ENCODE measurements at regions not wholly inside any gene's neighbourhood (a gene's known extent, or its start where the extent isn't known, plus 50 kb on each side); places are given as distances from the start of the nearest gene placed in this dataset.

DNA sequence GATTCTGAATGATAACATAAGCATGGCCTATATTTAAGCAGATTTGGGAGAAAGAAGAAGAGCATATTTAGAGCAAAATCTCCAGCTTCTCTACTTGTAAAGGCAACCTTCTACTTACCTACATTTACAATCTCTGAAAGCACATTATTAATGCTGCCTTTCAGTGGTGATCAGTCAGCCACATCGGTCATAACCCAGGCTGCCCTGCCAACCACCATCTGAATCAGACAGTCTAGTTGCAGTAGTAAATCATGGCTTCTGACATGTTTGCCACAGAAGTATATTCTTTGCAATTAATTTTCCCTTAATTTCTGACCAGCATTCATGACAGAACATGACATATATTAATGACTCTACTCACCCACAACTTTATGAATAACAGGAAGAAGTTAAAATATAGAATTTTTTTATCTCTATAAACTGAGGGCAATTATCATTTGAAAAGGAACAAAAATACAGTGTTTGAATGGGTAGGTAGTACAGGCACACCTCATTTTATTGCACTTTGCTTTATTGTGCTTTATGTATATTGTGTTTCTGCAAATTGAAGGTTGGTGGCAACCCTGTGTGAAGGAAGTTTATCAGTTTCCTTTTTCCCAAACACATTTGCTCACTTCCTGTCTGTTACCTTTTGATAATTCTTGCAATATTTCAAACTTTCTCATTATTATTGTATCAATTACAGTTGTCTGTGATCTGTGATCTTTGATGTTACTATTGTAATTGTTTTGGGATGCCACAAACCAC, 531.6 kb upstream of the CHAC2 start:
- no peak for TF ChIP-seq FOXS1 (CRISPR knock-in tag; IDR thresholded peaks at IDR 0.05)
- TF ChIP-seq, protein P1, sequence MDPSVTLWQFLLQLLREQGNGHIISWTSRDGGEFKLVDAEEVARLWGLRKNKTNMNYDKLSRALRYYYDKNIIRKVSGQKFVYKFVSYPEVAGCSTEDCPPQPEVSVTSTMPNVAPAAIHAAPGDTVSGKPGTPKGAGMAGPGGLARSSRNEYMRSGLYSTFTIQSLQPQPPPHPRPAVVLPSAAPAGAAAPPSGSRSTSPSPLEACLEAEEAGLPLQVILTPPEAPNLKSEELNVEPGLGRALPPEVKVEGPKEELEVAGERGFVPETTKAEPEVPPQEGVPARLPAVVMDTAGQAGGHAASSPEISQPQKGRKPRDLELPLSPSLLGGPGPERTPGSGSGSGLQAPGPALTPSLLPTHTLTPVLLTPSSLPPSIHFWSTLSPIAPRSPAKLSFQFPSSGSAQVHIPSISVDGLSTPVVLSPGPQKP (IDR thresholded peaks at IDR 0.05; ENCODE audit: low read depth, low read length) = no peak
- TF ChIP-seq, protein P2, sequence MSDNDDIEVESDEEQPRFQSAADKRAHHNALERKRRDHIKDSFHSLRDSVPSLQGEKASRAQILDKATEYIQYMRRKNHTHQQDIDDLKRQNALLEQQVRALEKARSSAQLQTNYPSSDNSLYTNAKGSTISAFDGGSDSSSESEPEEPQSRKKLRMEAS (IDR thresholded peaks at IDR 0.05) = no peak
- TF ChIP-seq FOSB (CRISPR knock-in tag; IDR thresholded peaks at IDR 0.05) = no peak
- no peak for TF ChIP-seq RFX5 (IDR thresholded peaks at IDR 0.05)
- TF ChIP-seq, protein P3, sequence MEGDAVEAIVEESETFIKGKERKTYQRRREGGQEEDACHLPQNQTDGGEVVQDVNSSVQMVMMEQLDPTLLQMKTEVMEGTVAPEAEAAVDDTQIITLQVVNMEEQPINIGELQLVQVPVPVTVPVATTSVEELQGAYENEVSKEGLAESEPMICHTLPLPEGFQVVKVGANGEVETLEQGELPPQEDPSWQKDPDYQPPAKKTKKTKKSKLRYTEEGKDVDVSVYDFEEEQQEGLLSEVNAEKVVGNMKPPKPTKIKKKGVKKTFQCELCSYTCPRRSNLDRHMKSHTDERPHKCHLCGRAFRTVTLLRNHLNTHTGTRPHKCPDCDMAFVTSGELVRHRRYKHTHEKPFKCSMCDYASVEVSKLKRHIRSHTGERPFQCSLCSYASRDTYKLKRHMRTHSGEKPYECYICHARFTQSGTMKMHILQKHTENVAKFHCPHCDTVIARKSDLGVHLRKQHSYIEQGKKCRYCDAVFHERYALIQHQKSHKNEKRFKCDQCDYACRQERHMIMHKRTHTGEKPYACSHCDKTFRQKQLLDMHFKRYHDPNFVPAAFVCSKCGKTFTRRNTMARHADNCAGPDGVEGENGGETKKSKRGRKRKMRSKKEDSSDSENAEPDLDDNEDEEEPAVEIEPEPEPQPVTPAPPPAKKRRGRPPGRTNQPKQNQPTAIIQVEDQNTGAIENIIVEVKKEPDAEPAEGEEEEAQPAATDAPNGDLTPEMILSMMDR (IDR thresholded peaks at IDR 0.05) = no peak
- TF ChIP-seq HOXA7 (CRISPR knock-in tag; IDR thresholded peaks at IDR 0.05) = no peak
- no peak for TF ChIP-seq ZNF302 (CRISPR knock-in tag; IDR thresholded peaks at IDR 0.05)
- no peak for TF ChIP-seq HOXB5 (CRISPR knock-in tag; IDR thresholded peaks at IDR 0.05)
- TF ChIP-seq, protein P4, sequence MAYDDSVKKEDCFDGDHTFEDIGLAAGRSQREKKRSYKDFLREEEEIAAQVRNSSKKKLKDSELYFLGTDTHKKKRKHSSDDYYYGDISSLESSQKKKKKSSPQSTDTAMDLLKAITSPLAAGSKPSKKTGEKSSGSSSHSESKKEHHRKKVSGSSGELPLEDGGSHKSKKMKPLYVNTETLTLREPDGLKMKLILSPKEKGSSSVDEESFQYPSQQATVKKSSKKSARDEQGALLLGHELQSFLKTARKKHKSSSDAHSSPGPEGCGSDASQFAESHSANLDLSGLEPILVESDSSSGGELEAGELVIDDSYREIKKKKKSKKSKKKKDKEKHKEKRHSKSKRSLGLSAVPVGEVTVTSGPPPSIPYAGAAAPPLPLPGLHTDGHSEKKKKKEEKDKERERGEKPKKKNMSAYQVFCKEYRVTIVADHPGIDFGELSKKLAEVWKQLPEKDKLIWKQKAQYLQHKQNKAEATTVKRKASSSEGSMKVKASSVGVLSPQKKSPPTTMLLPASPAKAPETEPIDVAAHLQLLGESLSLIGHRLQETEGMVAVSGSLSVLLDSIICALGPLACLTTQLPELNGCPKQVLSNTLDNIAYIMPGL (CRISPR knock-in tag; IDR thresholded peaks at IDR 0.05; ENCODE audit: borderline replicate concordance) = no peak
- TF ChIP-seq CEBPB (IDR thresholded peaks at IDR 0.05) = no peak
- no peak for TF ChIP-seq TFCP2L1 (CRISPR knock-in tag; IDR thresholded peaks at IDR 0.05)
- no peak for TF ChIP-seq EP300 (IDR thresholded peaks at IDR 0.05)
- TF ChIP-seq HDAC2 (IDR thresholded peaks at IDR 0.05) = no peak
- TF ChIP-seq BHLHE40 (IDR thresholded peaks at IDR 0.05; ENCODE audit: low read depth, low read length) = no peak
- no peak for TF ChIP-seq JUN (IDR thresholded peaks at IDR 0.05)
- no peak for TF ChIP-seq CHD4 (IDR thresholded peaks at IDR 0.05; ENCODE audit: borderline replicate concordance)
- no peak for TF ChIP-seq MAFK (IDR thresholded peaks at IDR 0.05; ENCODE audit: partially characterized antibody)
- Histone ChIP-seq H3K27ac (no peak overlapping the region), H3K4me3 (no peak overlapping the region), H3K9me3 (no peaks in the 10 kb centered on the region), H3K4me2 (no peak overlapping the region), H3K4me1 (no peaks in the 10 kb centered on the region)
- 4% methylated on average over 1 of the region's 1 CpG for WGBS (ENCODE audit: missing lambda C conversion rate)
- no peak for ATAC-seq
- ChIA-PET CTCF (no interaction called here), POLR2A (no interaction called here)
- peak; percentile 7 for FAIRE-seq
- no peak for DNase-seq (ENCODE audit: low read depth in 1 of 2, low spot score in 1 of 2)

DNA sequence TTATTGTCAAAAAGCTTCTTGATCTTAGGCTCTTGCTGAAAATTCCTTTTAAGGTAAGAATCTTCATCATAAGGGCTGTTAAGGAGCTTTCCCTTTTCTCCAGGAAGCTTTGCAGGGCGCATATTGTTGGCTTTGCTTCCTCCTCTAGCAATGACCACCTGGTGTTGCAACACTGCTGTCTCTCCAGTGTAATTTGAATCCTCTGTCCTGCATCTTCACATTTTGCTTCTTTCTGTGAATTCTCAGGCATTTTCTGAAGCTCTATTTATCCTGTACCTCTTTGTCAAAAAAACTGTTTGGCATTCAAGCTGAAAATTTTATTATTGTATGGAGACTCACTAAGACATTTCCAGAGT, 533.1 kb upstream of the CHAC2 start:
- ChIA-PET POLR2A (no interaction called here), CTCF (no interaction called here)
- Histone ChIP-seq H3K9me3 (no peaks in the 10 kb centered on the region), H3K4me1 (no peaks in the 10 kb centered on the region), H3K4me3 (no peak overlapping the region), H3K4me2 (no peak overlapping the region), H3K27ac (no peak overlapping the region)
- ATAC-seq = no peak
- no peak for FAIRE-seq
- no peak for DNase-seq (ENCODE audit: low read depth in 1 of 2, low spot score in 1 of 2)
- 12% methylated on average over 1 of the region's 1 CpG for WGBS (ENCODE audit: missing lambda C conversion rate)
- TF ChIP-seq, protein P5, sequence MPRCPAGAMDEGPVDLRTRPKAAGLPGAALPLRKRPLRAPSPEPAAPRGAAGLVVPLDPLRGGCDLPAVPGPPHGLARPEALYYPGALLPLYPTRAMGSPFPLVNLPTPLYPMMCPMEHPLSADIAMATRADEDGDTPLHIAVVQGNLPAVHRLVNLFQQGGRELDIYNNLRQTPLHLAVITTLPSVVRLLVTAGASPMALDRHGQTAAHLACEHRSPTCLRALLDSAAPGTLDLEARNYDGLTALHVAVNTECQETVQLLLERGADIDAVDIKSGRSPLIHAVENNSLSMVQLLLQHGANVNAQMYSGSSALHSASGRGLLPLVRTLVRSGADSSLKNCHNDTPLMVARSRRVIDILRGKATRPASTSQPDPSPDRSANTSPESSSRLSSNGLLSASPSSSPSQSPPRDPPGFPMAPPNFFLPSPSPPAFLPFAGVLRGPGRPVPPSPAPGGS (IDR thresholded peaks at IDR 0.05) = no peak
- TF ChIP-seq CEBPB (IDR thresholded peaks at IDR 0.05) = no peak
- no peak for TF ChIP-seq CBX8 (IDR thresholded peaks at IDR 0.05)
- TF ChIP-seq TP53 (CRISPR knock-in tag; IDR thresholded peaks at IDR 0.05) = no peak
- TF ChIP-seq KDM5A (IDR thresholded peaks at IDR 0.05) = no peak
- TF ChIP-seq EHF (CRISPR knock-in tag; IDR thresholded peaks at IDR 0.05) = no peak

Data from A549 (cell line).